ENCODE measurements at regions not wholly inside any gene's neighbourhood (a gene's known extent, or its start where the extent isn't known, plus 50 kb on each side); places are given as distances from the start of the nearest gene placed in this dataset.
"Not testable (repeated sequence)": the region's sequence is repeated elsewhere in the genome, so short reads cannot be mapped to it uniquely, and the experiment has no call there.

DNA sequence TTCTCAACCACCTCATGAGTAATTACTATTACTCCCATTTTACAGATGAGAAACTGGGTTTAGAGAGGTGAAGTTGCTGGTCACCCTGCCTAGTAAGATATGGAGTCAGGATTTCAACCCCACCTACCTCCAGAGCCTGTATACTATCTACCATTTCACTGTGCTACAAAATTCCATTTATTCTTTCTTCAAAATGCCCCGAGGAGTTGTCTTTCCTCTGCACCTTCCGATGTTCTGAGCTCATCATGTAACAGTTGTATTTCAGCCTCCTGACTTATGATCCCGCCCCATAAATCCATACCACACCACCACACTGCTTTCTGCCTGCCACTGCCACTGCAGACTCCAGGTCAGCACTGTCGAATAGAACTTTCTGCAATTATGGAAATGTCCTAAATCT lies 71.3 kb upstream of the SLC25A36 start:
- no peak for DNase-seq (ENCODE audit: low read depth, low spot score)
- no peaks in the 10 kb centered on the region for H3K36me3 ChIP-seq (ENCODE audit: insufficient read depth, insufficient read length, low read length)
- no peaks in the 10 kb centered on the region for H3K27me3 ChIP-seq (ENCODE audit: insufficient read depth, insufficient read length)
- H3K4me3 ChIP-seq (ENCODE audit: insufficient read length, low read depth) = no peak overlapping the region
- no peak for TF ChIP-seq SUZ12 (IDR thresholded peaks at IDR 0.05; ENCODE audit: extremely low read depth, insufficient read depth, insufficient read length)
- TF ChIP-seq YY1 (IDR thresholded peaks at IDR 0.05; ENCODE audit: insufficient read depth, insufficient read length) = no peak
- no peak for TF ChIP-seq ZNF274 (IDR thresholded peaks at IDR 0.05; ENCODE audit: low read depth, low read length)
- no peaks in the 10 kb centered on the region for H3K4me1 ChIP-seq (ENCODE audit: insufficient read depth, insufficient read length)
- peaks cover 11% of the 10 kb centered on the region; the same call in 1 of the 2 replicates for H3K9me3 ChIP-seq (ENCODE audit: insufficient read depth, low read length)
- no peak overlapping the region for H3K9ac ChIP-seq (ENCODE audit: insufficient read length, low read depth)

GRCh38 chr3:140871022-140871421 lies 70.6 kb upstream of the SLC25A36 start:
- no peak for TF ChIP-seq ZNF274 (IDR thresholded peaks at IDR 0.05; ENCODE audit: low read depth, low read length)
- no peak for TF ChIP-seq SUZ12 (IDR thresholded peaks at IDR 0.05; ENCODE audit: extremely low read depth, insufficient read depth, insufficient read length)
- no peak for TF ChIP-seq YY1 (IDR thresholded peaks at IDR 0.05; ENCODE audit: insufficient read depth, insufficient read length)
- Histone ChIP-seq H3K4me1 (ENCODE audit: insufficient read depth, insufficient read length) (no peaks in the 10 kb centered on the region), H3K9me3 (ENCODE audit: insufficient read depth, low read length) (peaks cover 11% of the 10 kb centered on the region; the same call in 1 of the 2 replicates), H3K27me3 (ENCODE audit: insufficient read depth, insufficient read length) (no peaks in the 10 kb centered on the region), H3K4me3 (ENCODE audit: insufficient read length, low read depth) (no peak overlapping the region), H3K36me3 (ENCODE audit: insufficient read depth, insufficient read length, low read length) (no peaks in the 10 kb centered on the region), H3K9ac (ENCODE audit: insufficient read length, low read depth) (no peak overlapping the region)
- DNase-seq (ENCODE audit: low read depth, low spot score) = no peak

DNA sequence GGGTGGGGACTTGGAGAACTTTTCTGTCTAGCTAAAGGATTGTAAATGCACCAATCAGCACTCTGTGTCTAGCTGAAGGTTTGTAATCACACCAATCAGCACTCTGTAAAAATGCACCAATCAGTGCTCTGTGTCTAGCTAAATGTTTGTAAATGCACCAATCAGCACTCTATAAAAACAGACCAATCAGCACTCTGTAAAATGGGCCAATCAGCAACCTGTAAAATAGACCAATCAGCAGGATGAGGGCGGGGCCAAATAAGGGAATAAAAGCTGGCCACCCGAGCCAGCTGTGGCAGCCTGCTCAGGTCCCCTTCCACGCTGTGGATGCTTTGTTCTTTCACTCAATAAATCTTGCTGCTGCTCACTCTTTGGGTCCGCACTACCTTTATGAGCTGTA lies 69.5 kb upstream of the SLC25A36 start:
- peaks cover 11% of the 10 kb centered on the region; the same call in 1 of the 2 replicates for H3K9me3 ChIP-seq (ENCODE audit: insufficient read depth, low read length)
- H3K9ac ChIP-seq (ENCODE audit: insufficient read length, low read depth); H3K4me3 ChIP-seq (ENCODE audit: insufficient read length, low read depth); H3K4me1 ChIP-seq (ENCODE audit: insufficient read depth, insufficient read length); DNase-seq (ENCODE audit: low read depth, low spot score); H3K27me3 ChIP-seq (ENCODE audit: insufficient read depth, insufficient read length); H3K36me3 ChIP-seq (ENCODE audit: insufficient read depth, insufficient read length, low read length): not testable (repeated sequence)

- no peaks in the 10 kb centered on the region for H3K27me3 ChIP-seq (ENCODE audit: insufficient read depth, insufficient read length)
- H3K9ac ChIP-seq (ENCODE audit: insufficient read length, low read depth) = no peak overlapping the region
- H3K9me3 ChIP-seq (ENCODE audit: insufficient read depth, low read length) = peaks cover 39% of the 10 kb centered on the region; the same call in 1 of the 2 replicates
- no peaks in the 10 kb centered on the region for H3K36me3 ChIP-seq (ENCODE audit: insufficient read depth, insufficient read length, low read length)
- no peaks in the 10 kb centered on the region for H3K4me1 ChIP-seq (ENCODE audit: insufficient read depth, insufficient read length)
- DNase-seq (ENCODE audit: low read depth, low spot score) = no peak
- no peak for TF ChIP-seq SUZ12 (IDR thresholded peaks at IDR 0.05; ENCODE audit: extremely low read depth, insufficient read depth, insufficient read length)
- TF ChIP-seq ZNF274 (IDR thresholded peaks at IDR 0.05; ENCODE audit: low read depth, low read length) = no peak
- no peak for TF ChIP-seq YY1 (IDR thresholded peaks at IDR 0.05; ENCODE audit: insufficient read depth, insufficient read length)
- H3K4me3 ChIP-seq (ENCODE audit: insufficient read length, low read depth) = no peak overlapping the region
Measured at GRCh38 chr3:140883428-140884040, 58.1 kb upstream of the SLC25A36 start.

DNA sequence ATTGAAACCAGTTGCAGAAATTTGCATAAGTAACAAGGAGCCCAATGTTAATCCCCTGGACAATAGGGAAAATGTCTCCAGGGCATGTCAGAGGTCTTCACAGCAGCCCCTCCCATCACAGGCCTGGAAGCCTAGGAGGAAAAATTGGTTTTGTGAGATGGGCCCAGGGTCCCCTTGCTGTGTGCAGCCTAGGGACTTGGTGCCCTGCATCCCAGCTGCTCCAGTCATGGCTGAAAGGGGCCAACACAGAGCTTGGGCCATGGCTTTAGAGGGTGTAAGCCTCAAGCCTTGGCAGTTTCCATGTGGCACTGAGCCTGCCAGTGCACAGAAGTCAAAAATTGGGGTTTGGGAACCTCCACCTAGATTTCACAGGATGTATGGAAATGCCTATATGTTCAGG lies 55.9 kb upstream of the SLC25A36 start:
- H3K4me3 ChIP-seq (ENCODE audit: insufficient read length, low read depth); H3K4me1 ChIP-seq (ENCODE audit: insufficient read depth, insufficient read length); DNase-seq (ENCODE audit: low read depth, low spot score); H3K27me3 ChIP-seq (ENCODE audit: insufficient read depth, insufficient read length); H3K9ac ChIP-seq (ENCODE audit: insufficient read length, low read depth); H3K36me3 ChIP-seq (ENCODE audit: insufficient read depth, insufficient read length, low read length): not testable (repeated sequence)
- peaks cover 32% of the 10 kb centered on the region; the same call in 1 of the 2 replicates for H3K9me3 ChIP-seq (ENCODE audit: insufficient read depth, low read length)

Data from NT2/D1 (cell line).